ENCODE measurements at regions not wholly inside any gene's neighbourhood (a gene's known extent, or its start where the extent isn't known, plus 50 kb on each side); places are given as distances from the start of the nearest gene placed in this dataset.
A peak's percentile ranks its signal among the peaks of the same experiment; 100 is the strongest.
"Not testable (repeated sequence)": the region's sequence is repeated elsewhere in the genome, so short reads cannot be mapped to it uniquely, and the experiment has no call there.

- H3K27ac ChIP-seq (ENCODE audit: extremely low read depth, low read depth, low read length) = no peak overlapping the region
- no peak overlapping the region for H3K4me3 ChIP-seq (ENCODE audit: low read depth, low read length)
- ChIA-PET POLR2A (no interaction called here), CTCF (no interaction called here)
- H3K9me3 ChIP-seq (ENCODE audit: control insufficient read depth, insufficient read depth, low read depth, low read length) = no peaks in the 10 kb centered on the region
- TF ChIP-seq ZNF157 (tag by site-specific recombination; IDR thresholded peaks at IDR 0.05) (no peak), PRDM6 (tag by site-specific recombination; IDR thresholded peaks at IDR 0.05) (no peak), ZNF488 (tag by site-specific recombination; IDR thresholded peaks at IDR 0.05) (no peak), ZNF777 (tag by site-specific recombination; IDR thresholded peaks at IDR 0.05; ENCODE audit: borderline replicate concordance) (no peak), MEIS1 (CRISPR knock-in tag; IDR thresholded peaks at IDR 0.05; ENCODE audit: borderline replicate concordance) (no peak), ZNF324 (tag by site-specific recombination; IDR thresholded peaks at IDR 0.05) (no peak), ZNF664 (tag by site-specific recombination; IDR thresholded peaks at IDR 0.05) (no peak), ZFP41 (tag by site-specific recombination; IDR thresholded peaks at IDR 0.05; ENCODE audit: borderline replicate concordance) (no peak), ZNF677 (tag by site-specific recombination; IDR thresholded peaks at IDR 0.05) (no peak), ZBTB44 (tag by site-specific recombination; IDR thresholded peaks at IDR 0.05) (no peak)
- H3K4me1 ChIP-seq (ENCODE audit: control insufficient read depth, insufficient read depth, low read length) = no peaks in the 10 kb centered on the region
- no peaks in the 10 kb centered on the region for H3K36me3 ChIP-seq (ENCODE audit: control insufficient read depth in 2 of 2, insufficient read depth in 1 of 2, low read length in 2 of 2)
Observed at GRCh38 chr7:106442476-106442875, 157.7 kb upstream of the NAMPT start.

- H3K4me3 ChIP-seq (ENCODE audit: low read depth, low read length); H3K27ac ChIP-seq (ENCODE audit: extremely low read depth, low read depth, low read length); H3K36me3 ChIP-seq (ENCODE audit: control insufficient read depth in 2 of 2, insufficient read depth in 1 of 2, low read length in 2 of 2); POLR2A ChIA-PET; H3K9me3 ChIP-seq (ENCODE audit: control insufficient read depth, insufficient read depth, low read depth, low read length); CTCF ChIA-PET; H3K4me1 ChIP-seq (ENCODE audit: control insufficient read depth, insufficient read depth, low read length): not testable (repeated sequence)
Observed at GRCh38 chr7:106441343-106441742, 156.6 kb upstream of the NAMPT start.

- CTCF ChIA-PET = not testable (repeated sequence)
Observed at GRCh38 chr7:106436933-106437332, 152.2 kb upstream of the NAMPT start.

GRCh38 chr7:106433377-106433776 is 148.6 kb upstream of the NAMPT start:
- Histone ChIP-seq H3K4me3 (ENCODE audit: low read depth, low read length) (no peak overlapping the region), H3K9me3 (ENCODE audit: control insufficient read depth, insufficient read depth, low read depth, low read length) (no peaks in the 10 kb centered on the region), H3K4me1 (ENCODE audit: control insufficient read depth, insufficient read depth, low read length) (no peaks in the 10 kb centered on the region), H3K27ac (ENCODE audit: extremely low read depth, low read depth, low read length) (no peak overlapping the region), H3K36me3 (ENCODE audit: control insufficient read depth in 2 of 2, insufficient read depth in 1 of 2, low read length in 2 of 2) (no peaks in the 10 kb centered on the region)
- POLR2A ChIA-PET = no interaction called here
- CTCF ChIA-PET = no interaction called here
- TF ChIP-seq PRDM2 (tag by site-specific recombination; IDR thresholded peaks at IDR 0.05; ENCODE audit: borderline replicate concordance) = no peak
- no peak for TF ChIP-seq ZNF549 (tag by site-specific recombination; IDR thresholded peaks at IDR 0.05)
- TF ChIP-seq ZBTB44 (tag by site-specific recombination; IDR thresholded peaks at IDR 0.05) = no peak
- no peak for TF ChIP-seq ZNF433 (tag by site-specific recombination; IDR thresholded peaks at IDR 0.05; ENCODE audit: low read depth)
- no peak for TF ChIP-seq FEZF1 (tag by site-specific recombination; IDR thresholded peaks at IDR 0.05)

More at GRCh38 chr7:106436933-106437332, 152.2 kb upstream of the NAMPT start:
- H3K4me1 ChIP-seq (ENCODE audit: control insufficient read depth, insufficient read depth, low read length); H3K27ac ChIP-seq (ENCODE audit: extremely low read depth, low read depth, low read length); H3K4me3 ChIP-seq (ENCODE audit: low read depth, low read length); H3K36me3 ChIP-seq (ENCODE audit: control insufficient read depth in 2 of 2, insufficient read depth in 1 of 2, low read length in 2 of 2); H3K9me3 ChIP-seq (ENCODE audit: control insufficient read depth, insufficient read depth, low read depth, low read length); POLR2A ChIA-PET: not testable (repeated sequence)
- TF ChIP-seq SCRT2 (tag by site-specific recombination; IDR thresholded peaks at IDR 0.05) = peak; percentile 67
